HG03039 (cell line): ENCODE measurements at regions not wholly inside any gene's neighbourhood (a gene's known extent, or its start where the extent isn't known, plus 50 kb on each side); places are given as distances from the start of the nearest gene placed in this dataset.

Source experiments
- ATAC-seq: cut with Tn5 transposase; IDR thresholded peaks from one replicate; pipeline ENCODE4 v1.9.1; 2021; ENCODE audit warnings: mild to moderate bottlenecking, moderate library complexity; ENCODE audit not compliant: unreplicated experiment

DNA sequence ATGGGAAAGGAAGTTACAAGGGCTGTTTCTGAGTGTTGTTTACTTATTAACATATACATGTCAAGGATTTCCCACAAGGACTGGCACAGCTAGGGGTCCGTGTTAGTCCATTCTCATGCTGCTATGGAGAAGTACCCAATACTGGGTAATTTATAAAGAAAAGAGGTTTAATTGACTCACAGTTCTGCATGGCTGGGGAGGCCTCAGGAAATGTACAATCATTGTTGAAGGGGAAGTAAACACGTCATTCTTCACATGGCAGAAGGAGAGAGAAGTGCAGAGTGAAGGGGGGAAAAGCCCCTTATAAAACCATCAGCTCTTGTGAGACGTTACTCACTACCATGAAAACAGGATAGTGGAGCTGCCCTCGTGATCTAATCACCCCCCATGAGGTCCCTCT lies 128.9 kb upstream of the CELF4 start:
- ATAC-seq = no peak

DNA sequence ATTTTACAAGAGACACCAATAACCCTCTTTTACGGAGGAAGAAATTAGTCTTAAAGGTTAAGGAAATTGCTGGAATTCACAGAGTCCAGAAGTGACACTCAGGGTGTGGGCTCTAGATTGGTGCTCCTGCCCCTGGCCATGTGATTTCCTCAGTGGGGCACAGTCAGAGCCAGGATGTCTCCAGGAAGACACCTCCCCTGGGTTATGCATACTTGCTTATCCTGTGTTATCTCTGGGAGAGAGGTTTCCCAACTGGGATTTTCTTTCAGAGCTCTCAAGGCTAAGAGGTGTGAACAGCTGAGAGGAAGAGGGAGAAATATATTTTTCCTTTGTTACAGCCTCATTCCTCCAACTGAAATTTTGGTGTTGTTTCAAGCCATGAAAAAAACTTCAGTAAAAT lies 125.6 kb upstream of the CELF4 start:
- no peak for ATAC-seq

DNA sequence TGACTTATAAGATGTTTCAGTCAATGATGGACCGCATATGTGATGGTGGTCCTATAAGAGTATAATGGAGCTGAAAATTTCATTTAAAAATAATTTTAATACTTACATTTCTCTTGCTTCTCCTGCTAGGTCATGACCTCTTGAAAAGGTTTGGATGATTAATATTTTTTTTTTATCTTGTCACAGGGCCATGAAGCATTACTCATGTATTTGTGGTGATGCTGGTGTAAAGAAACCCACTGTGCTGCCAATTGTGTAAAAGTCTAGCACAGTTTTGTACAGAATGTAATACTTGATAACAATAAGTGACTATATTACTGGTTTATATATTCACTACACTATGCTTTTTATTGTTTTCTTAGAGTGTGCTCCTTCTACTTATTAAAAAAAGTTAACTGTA lies 124.2 kb upstream of the CELF4 start:
- no peak for ATAC-seq

DNA sequence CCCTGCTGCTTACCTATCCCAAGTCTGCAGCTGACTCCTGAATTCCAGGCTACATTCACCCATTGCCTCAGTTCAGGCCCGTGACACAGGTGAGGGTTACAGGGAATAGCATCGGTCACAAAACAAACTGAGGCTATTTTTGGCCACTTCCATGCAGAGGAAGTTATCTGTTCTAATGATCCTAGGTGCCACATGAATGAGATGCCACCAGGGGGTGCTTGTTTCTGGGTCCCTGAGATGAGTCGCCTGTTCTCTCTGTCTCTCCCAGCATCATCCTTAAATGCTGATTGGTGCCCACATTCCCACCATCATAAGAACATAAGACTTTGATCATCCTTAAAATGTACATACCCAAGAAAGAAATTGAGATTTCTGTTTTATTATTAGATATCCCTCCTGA lies 119.0 kb upstream of the CELF4 start:
- no peak for ATAC-seq

DNA sequence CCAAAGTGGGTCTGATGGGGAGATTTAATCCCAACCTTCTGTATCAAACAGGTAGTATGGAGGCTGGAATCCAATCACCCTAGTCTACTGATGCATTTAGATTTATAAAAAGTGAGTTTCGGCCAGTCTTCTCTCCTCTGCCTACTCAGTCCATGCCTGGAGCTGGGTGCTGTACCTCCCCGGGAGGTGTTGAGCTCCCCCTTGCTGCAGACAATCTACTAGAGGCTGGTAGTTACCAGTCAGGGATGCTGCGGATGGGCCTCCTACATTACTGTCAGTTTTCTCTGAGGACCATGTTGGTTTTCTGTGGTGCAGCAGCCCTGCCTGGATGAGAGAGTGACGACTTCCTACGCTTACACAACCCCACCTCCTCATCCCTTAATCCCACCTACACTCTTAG lies 118.6 kb upstream of the CELF4 start:
- no peak for ATAC-seq

DNA sequence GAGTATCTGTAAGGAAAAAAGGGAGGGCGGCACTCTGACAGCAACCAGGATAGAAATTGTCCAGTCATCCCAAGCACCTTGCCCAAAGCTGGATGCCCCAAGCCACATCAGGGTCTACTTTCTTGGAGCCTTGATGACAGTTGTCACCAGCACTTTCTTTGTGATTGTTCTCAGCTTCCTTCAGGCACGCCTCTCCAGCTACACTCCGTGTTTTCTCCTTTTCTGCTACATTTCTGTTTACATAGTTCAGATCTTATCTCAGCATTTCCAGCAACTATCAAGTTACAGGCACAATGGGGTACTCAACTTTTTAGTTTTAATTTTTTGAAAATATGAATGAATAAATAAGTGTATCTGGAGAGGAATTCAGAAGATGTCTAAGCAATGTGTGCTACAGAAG lies 115.3 kb upstream of the CELF4 start:
- ATAC-seq = no peak

DNA sequence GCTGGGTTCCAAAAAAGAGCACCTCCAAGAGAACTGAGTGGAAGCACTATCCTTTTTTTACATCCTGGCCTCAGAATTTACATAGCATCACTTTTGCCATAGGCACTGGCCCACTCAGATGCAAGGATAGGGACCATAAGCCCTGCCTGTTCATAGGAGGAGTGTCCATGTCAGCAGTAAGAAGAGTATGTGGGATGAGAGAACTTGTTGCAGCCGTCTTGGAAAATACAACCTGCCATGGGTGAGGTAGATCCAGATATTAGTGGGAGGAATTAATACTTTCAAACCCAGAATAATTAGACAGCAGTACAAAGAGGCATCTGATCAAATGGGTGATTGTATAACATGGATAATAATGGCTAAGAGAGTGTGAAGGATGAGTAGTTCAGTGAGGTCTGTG lies 110.7 kb upstream of the CELF4 start:
- no peak for ATAC-seq

DNA sequence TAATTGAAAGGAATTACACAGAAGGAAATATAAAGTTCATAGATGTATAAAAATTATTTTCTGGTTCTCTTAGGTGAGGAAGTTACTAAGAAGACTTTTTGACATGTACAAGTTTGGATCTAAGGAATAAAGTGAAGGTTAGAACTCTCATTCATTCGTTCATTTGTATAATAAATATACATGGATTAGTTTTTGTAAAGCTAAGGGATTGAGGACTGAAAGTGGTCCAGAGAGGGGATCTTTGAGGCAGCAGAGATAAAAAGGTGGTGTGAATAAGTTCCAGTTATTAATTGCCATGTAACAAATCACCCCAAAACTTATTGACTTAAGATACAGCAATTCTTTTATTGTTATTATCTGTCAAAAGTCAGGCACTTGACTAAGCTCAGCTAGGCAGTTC lies 110.1 kb upstream of the CELF4 start:
- ATAC-seq = no peak

DNA sequence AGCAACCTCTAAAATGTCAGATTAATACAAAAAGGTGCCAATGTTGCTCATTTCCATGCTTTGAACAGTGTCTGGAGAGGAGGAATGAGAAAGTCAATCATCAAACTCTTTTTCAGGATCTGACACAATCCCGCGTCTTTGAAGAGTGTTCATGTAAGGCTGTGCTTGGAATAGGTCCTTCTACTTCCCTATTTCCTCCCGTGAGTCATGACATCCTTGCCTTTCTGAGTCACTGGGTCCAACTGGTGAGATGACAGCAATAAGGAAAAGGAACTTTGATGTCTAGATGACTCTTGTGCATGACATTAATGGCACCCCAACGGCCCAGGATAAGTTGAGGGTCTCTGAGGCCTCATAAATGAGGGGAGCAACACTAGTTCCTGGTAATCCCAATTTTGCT lies 109.0 kb upstream of the CELF4 start:
- ATAC-seq = no peak

DNA sequence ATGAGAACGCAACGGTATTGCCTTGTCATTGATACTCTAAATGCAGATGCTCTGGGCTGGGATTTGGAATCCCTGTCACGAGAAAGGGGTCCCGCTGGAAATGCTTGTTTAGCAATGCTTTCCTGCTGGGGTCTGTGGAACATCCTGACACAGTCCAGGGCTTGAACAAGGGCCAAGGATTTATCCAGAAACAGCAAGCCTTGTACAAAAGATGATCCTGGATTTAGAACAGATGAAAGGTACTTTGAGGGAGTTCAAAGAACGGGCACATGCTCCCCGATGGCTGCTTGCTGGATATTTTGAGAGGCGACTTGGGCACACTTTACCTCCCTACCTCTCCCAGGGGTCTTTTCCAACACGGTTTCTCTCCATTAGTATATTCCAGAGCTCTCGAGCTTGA lies 108.1 kb upstream of the CELF4 start:
- ATAC-seq = no peak

DNA sequence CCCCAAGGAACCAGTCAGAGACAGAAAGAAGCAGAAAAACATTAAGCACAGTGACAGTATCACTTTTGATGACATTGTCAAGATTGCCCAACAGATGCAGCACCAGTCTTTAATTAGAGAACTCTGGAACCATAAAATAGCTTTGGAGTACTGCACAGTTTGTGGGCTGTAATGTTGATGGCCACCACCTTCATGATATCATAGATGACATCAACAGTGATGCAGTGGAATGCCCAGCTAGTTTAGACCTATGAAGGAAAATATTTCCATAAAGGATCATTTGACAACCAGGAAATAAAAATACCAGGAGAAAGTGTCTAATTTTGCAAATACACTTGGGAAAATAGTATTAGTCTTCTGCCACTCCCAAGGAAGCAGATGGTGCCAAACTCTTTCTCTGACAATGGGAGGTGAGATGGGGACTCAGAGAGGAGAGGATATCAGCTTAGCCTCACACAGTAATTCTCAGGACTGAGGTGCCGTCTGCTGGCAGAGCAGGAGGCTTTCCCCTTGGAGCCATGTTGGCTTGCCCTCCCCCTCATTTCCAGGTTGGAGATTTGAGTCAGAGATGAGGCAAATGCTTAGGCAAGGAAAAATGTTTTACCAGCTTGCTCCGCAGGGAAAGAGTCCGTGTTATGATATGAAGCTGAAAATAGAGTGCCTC lies 107.5 kb upstream of the CELF4 start:
- no peak for ATAC-seq

DNA sequence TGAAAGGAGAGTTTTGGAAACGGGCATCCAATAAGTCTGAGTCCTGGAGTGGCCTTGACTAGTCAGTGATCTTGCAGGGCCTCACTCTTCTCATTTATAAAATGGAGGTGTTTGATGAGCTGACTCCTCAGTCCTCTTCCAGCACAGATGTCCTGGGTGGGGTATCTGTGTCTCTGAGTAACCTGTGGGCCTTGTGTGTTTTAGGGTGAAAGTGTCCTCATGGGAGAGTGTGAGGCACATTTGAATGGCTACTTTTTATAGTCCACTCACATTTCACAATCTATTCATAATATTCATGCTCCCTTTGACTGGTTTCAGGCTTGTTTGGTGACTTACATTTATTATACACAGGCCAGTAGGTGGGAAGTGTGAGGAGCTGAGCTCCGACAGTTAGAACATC lies 106.4 kb upstream of the CELF4 start:
- no peak for ATAC-seq

DNA sequence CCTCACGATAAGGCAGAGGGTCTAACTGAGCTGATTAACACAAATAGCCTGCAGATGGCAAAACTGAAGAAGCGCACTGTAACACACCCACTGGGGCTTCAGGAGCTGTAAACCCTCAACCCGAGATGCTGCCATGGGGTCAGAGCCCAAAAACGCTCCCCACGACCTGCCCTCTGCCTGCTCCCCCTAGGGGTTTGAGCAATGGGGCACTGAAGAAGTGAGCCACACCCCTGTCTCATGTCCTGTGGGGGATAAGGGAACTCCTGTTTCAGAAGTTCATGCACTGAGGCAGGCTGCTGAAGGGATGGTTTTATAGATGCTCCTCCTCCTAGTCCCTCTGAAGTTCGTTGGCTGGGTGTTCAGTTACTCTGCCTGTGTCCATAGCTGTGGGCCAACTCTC lies 105.9 kb upstream of the CELF4 start:
- ATAC-seq = no peak

DNA sequence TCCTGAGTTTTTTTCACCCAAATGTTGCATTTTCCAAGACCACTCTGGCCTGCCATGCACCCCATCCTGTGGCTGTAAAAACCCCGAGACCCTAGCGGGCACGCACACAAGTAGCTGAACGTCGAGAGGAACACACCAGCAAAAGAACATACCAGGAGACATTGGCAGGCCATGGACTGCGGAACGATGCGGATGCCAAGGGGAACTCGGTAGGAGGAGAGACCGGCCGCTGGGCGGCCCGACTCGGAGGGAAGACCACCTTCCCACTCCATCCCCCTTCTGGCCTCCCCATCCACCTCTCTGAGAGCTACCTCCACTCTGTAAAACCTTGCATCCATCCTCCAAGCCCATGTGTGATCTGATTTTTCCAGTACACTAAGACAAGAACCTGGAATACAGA lies 105.5 kb upstream of the CELF4 start:
- no peak for ATAC-seq

DNA sequence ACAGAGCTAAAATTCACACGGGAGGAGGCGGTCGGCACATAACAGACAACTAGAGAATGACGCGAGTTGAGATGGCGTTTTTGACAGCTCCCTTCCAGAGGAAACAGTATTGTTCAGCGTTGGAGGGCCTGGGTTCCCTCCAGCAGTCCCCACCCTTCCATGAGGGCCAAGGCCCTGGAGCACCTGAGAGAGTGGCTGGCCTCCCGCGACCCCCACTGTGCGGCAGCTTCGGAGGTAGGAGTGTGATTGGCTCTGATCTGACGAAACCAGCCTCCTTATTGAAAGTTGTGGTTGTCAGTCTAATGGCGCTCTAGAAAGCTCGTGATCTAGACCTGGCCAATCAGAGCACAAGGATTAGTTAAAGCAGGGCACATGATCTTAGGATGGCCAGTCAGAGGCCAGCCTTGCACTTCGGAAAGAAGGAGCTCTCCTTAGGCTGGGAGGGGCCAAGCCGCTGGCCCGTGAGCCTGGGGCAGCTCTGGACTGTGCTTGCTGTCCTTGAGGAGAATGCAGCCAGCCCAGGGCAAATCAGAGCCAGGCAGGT lies 104.5 kb upstream of the CELF4 start:
- ATAC-seq = no peak

DNA sequence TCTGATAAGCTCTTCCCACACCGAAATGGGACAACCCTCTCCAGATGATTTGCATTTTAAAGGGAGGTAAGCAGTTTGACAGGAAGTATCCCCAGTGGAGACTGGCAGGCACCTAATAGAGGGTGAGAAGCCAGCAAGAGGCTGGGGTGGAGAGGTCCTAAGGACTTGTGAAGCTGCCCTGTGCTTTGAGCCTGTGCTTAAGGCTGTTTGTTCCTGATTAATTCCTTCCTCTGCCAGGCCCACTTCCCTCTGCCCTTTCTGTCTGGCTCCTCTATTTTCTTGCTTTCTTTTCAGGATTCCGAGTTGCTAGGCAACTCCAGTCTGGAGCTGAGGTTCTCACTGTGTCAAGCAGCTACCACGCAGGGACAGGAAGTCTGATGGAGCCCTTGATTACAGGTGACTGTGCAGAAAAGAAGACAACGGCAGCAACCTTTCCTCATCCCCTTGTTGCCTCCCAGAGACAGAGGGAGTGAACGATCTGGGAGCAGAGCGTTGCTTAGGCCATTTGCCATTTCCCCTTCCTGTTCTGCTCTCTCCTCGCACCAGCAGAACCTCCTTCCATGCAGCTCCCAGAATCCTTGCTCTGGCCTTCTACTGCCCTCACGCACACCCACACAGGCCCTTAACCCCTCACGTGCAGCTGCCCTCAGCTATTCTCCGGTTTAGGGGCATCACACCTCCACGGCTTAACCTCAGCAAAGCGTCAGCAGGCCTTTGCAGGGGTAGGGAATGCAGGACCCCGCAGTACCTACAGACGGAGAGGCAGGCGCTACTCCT lies 103.6 kb upstream of the CELF4 start:
- ATAC-seq = no peak

DNA sequence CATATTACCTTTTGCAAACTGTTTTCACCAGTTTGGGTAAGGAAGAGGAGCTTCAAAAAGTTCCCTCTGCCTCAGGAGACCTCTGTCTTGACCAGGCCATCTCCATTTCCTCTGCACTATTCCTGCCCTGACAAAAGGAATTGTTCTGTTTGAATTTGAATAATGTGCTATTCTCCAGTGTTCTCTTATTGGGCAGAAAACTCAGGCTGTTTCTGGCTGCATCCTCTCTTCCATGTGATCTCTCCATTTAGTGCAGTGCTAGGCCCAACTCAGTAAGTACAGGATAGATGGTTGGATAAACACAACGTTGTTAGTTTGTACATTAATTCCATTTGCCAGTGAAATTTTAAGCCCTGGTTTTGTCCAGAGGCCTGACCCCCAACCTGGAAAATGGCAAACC lies 102.2 kb upstream of the CELF4 start:
- ATAC-seq = no peak

DNA sequence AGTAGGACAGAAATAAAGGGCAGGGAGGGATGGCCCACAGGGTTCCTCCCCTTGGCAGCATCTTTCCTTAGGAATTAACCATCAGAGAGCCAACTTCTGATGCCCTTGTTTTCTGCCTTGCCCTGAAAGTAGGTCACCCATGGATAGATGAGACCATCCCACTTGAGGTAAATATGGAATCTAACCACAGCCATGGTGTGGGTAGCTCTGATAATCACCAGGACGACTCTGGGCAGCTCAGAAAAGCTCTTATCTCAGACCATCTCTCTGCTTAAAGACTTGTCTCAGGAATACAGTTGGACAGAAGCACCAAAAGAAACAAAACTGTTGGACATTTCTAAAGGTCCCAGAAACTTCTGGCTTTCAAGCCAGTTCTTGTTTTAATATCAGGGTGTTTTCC lies 101.4 kb upstream of the CELF4 start:
- no peak for ATAC-seq

DNA sequence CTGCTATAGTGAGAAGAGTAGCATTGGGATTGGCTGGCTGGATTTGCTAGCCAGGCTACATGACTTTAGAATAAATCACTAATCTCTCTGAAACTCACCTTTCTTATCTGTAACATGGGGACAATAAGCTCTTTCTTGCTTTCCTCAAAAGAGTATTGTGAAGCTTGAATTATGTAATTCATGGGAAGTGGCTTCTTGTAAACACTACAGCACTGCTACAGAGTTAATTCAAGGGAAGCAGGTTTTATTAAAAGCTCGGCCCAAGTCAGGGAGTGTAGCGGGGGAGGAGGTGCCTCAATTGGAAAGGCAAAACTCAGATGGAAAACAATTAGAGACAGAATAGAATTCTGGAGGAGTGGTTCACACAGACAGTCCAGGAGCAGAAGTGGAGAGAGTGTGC lies 100.9 kb upstream of the CELF4 start:
- ATAC-seq = no peak

DNA sequence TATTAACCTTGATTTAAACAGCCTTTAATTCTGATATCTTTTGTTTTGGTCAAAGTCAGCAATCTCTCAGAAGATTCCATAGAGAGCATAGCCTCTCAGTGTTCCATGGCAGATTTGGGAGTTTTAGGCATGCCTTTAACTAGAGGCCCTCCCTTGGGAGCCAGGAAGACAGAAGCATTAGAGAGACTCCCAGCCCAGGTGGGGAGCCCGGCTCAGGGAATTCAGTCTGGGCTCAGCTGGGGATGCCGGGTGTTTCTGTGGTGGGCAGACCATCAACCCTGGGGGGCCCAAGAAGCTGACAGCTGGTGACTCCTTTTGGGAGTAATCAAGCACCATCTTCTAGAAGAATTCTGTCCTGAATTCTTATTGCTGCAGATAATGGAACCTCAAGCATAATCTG lies 99.7 kb upstream of the CELF4 start:
- ATAC-seq = no peak

DNA sequence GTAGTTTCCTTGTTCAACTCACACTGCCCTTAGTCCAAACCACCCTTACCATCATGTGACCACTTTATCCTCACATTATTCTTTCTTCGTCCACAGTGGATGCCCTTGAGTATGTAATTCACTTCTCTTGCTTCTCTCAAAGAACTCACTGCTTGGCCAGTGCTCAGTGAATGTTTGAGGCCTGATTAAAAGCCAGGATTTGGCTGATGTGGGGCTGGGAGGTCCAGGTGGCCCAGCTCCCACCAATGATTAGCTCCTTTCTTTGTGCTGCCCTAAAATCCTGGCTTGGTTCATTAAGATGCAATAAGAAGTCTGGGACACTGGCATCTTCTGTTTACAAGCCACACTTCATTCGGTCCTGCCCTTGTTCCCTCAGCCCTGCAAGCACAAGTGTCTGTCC lies 97.8 kb upstream of the CELF4 start:
- ATAC-seq = no peak

DNA sequence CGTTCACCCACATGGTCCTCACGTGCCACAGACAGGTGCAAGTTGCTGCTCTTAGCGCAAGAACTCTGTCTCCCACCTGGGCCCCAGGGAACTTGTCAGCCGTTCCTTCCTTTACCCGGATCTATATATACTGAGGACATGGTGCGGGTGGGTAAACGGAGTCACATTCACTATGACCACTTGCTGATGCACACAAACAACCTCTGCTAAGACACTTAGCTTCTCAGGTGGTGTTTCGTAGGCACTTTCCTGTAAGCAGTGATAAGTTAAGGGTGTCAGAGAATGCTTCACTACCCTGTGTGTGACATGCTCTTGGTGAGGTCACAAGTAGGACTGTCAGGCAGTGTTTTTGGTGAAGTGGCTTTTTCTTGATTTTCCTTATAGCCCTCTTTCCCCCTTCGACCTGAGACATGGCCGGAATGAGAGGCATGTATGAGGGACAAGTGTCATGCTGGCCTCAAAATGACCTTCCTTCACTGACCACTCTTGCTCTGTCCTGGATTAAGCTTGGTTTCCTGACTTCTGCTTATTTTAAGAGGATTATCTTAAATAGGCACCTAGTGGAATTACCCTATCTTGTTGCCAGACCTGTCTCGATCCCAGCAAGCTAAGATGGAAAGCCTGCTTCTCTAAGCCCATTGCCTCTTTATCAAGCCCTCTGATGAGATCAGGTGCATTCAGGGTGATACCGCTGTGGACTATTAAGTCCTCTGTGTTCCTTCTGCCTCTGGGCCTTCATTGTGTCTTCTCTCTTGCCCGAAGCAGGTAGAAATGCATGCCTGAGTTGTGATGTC lies 97.1 kb upstream of the CELF4 start:
- no peak for ATAC-seq
